Esophagus squamous epithelium (tissue), 4 donors: ENCODE measurements at regions not wholly inside any gene's neighbourhood (a gene's known extent, or its start where the extent isn't known, plus 50 kb on each side); places are given as distances from the start of the nearest gene placed in this dataset.

Source experiments
- POLR2A ChIP-seq, 4 donors: fragments of 450-650 bp; IDR thresholded peaks; one replicate each; pipeline ENCODE4 v1.6.1; 2017; ENCODE audit warnings: antibody characterized with exemption in 4 of 4, mild to moderate bottlenecking in 4 of 4, moderate library complexity in 3 of 4
- TF ChIP-seq, protein P1 (sequence below), 6 experiments: fragments of 450-650 bp in 4 of 6; fragments of 200-600 bp in 2 of 6; sonication (generic) in 2 of 6; IDR thresholded peaks; one replicate each; pipeline ENCODE4 v1.5.1; 2016 to 2019; ENCODE audit warnings: antibody characterized with exemption in 6 of 6, mild to moderate bottlenecking in 4 of 6, moderate library complexity in 4 of 6

DNA sequence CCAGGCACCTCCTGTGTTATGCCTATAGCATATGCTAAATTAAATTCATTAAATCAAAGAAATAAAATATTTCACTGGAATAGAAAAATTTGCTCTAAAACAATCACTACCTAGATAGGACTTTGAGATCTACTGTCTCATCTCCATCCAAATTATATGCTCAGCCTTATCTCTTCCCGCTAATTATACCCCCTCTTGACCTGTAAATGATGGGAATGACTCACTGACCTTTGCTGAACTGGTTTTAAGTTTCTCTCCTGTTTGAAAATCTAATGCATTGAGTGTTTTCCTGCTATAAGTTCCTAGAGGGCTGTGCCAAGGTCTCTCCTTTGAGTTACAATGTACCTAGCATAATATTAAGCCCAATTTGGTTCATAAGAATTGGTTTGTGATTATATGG lies 110.1 kb downstream of the BMP2 start:
- TF ChIP-seq, protein P1, sequence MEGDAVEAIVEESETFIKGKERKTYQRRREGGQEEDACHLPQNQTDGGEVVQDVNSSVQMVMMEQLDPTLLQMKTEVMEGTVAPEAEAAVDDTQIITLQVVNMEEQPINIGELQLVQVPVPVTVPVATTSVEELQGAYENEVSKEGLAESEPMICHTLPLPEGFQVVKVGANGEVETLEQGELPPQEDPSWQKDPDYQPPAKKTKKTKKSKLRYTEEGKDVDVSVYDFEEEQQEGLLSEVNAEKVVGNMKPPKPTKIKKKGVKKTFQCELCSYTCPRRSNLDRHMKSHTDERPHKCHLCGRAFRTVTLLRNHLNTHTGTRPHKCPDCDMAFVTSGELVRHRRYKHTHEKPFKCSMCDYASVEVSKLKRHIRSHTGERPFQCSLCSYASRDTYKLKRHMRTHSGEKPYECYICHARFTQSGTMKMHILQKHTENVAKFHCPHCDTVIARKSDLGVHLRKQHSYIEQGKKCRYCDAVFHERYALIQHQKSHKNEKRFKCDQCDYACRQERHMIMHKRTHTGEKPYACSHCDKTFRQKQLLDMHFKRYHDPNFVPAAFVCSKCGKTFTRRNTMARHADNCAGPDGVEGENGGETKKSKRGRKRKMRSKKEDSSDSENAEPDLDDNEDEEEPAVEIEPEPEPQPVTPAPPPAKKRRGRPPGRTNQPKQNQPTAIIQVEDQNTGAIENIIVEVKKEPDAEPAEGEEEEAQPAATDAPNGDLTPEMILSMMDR (IDR thresholded peaks at IDR 0.05): no peak
- TF ChIP-seq POLR2A (IDR thresholded peaks at IDR 0.05): no peak
